Gastrocnemius medialis (tissue), 4 donors: ENCODE measurements at regions not wholly inside any gene's neighbourhood (a gene's known extent, or its start where the extent isn't known, plus 50 kb on each side); places are given as distances from the start of the nearest gene placed in this dataset.

Experiments
- ATAC-seq, 2 donors: fragments of 150-250 bp; one replicate each; pipeline ENCODE4 v1.9.1; 2016
- DNase-seq, 2 donors: peaks; one replicate each; pipeline ENCODE4 v3.0.0-alpha.2; 2019
- H3K27ac ChIP-seq, 4 donors: fragments of 200-600 bp; sonication (generic); 1 replicate in 1 of 4; 2 replicates in 3 of 4; pipeline ENCODE4 v1.5.1; 2016 to 2018; ENCODE audit warnings: mild to moderate bottlenecking in 2 of 4, moderate library complexity in 1 of 4
- H3K27me3 ChIP-seq, 3 donors: fragments of 200-600 bp; sonication (generic) in 2 of 3; 1 replicate in 1 of 3; 2 replicates in 2 of 3; pipeline versions ENCODE4 v1.5.1 to v1.6.0; 2016 to 2019; ENCODE audit warnings: mild to moderate bottlenecking in 1 of 3, moderate library complexity in 1 of 3
- H3K36me3 ChIP-seq, 2 donors: fragments of 200-600 bp; sonication (generic) in 1 of 2; one replicate each; pipeline ENCODE4 v1.5.1; 2017 to 2018
- H3K4me1 ChIP-seq, 2 donors: fragments of 200-600 bp; sonication (generic) in 1 of 2; one replicate each; pipeline ENCODE4 v1.5.1; 2016 to 2017; ENCODE audit warnings: mild to moderate bottlenecking in 2 of 2
- H3K4me3 ChIP-seq, 4 donors: fragments of 200-600 bp; sonication (generic) in 3 of 4; 1 replicate in 1 of 4; 2 replicates in 3 of 4; pipeline ENCODE4 v1.5.1; 2016 to 2019; ENCODE audit warnings: mild to moderate bottlenecking in 2 of 4
- H3K9me3 ChIP-seq, 3 donors: fragments of 200-600 bp; sonication (generic) in 2 of 3; 1 replicate in 1 of 3; 2 replicates in 2 of 3; pipeline ENCODE4 v1.5.1; 2016 to 2019
- POLR2A ChIP-seq, 2 donors: fragments of 450-650 bp; IDR thresholded peaks; one replicate each; pipeline ENCODE4 v1.6.1; 2017; ENCODE audit warnings: antibody characterized with exemption in 2 of 2, mild to moderate bottlenecking in 2 of 2, moderate library complexity in 2 of 2
- in situ Hi-C, 4 donors: fragments of 200-750 bp; cut with MboI; loops; one replicate each; pipeline versions ENCODE4 v1.15.0 to v1.8.0; 2017; ENCODE audit warnings: low sequenced_read_pairs in 4 of 4
- intact Hi-C: fragments of 100-400 bp; cut with DNase I; formaldehyde crosslinking; loops from one replicate; pipeline ENCODE4 v1.15.1; 2023; ENCODE audit warnings: low total_unique reads
- TF ChIP-seq, protein P1 (sequence below), 5 experiments: fragments of 450-650 bp in 3 of 5; fragments of 200-600 bp in 2 of 5; sonication (generic) in 2 of 5; IDR thresholded peaks in 4 of 5; conservative IDR thresholded peaks in 1 of 5; 1 replicate in 4 of 5; 2 replicates in 1 of 5; pipeline ENCODE4 v1.5.1; 2016 to 2019; ENCODE audit warnings: antibody characterized with exemption in 5 of 5, mild to moderate bottlenecking in 3 of 5, moderate library complexity in 3 of 5

DNA sequence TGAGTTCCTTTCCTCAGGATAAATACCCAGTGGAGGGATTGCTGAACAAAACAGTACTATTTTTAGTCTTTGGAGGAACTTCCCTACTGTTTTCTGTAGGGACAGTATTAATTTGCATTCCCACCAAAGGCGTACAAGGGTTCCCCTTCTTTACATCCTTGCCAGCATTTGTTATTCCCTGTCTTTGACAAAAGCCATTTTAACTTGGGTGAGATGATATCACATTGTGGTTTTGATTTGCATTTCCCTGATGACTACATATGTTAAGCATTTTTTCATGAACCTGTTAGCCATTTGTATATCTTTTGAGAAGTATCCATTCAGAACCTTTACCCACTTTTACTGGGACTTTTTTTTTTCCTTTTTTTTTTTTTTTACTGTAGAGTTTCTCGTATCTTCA, 126.2 kb upstream of the ANXA10 start:
- TF ChIP-seq POLR2A (IDR thresholded peaks at IDR 0.05) = no peak
- TF ChIP-seq, protein P1, sequence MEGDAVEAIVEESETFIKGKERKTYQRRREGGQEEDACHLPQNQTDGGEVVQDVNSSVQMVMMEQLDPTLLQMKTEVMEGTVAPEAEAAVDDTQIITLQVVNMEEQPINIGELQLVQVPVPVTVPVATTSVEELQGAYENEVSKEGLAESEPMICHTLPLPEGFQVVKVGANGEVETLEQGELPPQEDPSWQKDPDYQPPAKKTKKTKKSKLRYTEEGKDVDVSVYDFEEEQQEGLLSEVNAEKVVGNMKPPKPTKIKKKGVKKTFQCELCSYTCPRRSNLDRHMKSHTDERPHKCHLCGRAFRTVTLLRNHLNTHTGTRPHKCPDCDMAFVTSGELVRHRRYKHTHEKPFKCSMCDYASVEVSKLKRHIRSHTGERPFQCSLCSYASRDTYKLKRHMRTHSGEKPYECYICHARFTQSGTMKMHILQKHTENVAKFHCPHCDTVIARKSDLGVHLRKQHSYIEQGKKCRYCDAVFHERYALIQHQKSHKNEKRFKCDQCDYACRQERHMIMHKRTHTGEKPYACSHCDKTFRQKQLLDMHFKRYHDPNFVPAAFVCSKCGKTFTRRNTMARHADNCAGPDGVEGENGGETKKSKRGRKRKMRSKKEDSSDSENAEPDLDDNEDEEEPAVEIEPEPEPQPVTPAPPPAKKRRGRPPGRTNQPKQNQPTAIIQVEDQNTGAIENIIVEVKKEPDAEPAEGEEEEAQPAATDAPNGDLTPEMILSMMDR (IDR thresholded peaks at IDR 0.05 in 4 of 5, conservative IDR thresholded peaks at IDR 0.05 in 1 of 5) = no peak
- in situ Hi-C loops (no loop called here), intact Hi-C loops (no loop called here)

DNA sequence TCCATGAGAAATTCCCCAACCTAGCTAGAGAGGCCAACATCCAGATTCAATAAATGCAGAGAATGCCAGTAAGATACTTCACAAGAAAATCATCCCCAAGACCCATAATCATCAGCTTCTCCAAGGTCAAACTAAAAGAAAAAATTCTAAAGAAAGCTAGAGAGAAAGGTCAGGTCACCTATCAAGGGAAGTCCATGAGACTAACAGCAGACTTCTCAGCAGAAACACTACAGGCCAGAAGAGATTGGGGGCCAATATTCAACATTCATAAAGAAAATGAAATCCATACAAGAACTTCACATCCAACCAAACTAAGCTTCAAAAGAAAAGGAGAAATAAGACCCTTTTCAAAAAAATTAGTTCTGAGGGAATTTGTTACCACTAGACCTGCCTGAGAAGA, 118.8 kb upstream of the ANXA10 start:
- ATAC-seq = no peak
- H3K4me1 ChIP-seq = no peaks in the 10 kb centered on the region
- no peaks in the 10 kb centered on the region for H3K27me3 ChIP-seq
- no peak for TF ChIP-seq POLR2A (IDR thresholded peaks at IDR 0.05)
- TF ChIP-seq, protein P1 (IDR thresholded peaks at IDR 0.05 in 4 of 5, conservative IDR thresholded peaks at IDR 0.05 in 1 of 5) = no peak
- H3K27ac ChIP-seq = no peak overlapping the region
- in situ Hi-C loops (no loop called here), intact Hi-C loops (no loop called here)
- DNase-seq = no peak
- H3K9me3 ChIP-seq = no peaks in the 10 kb centered on the region
- H3K36me3 ChIP-seq = no peaks in the 10 kb centered on the region
- H3K4me3 ChIP-seq = no peak overlapping the region

More for the DNA sequence above, 126.2 kb upstream of the ANXA10 start:
- no peak for ATAC-seq
- DNase-seq = no peak
- H3K9me3 ChIP-seq = no peaks in the 10 kb centered on the region
- H3K4me3 ChIP-seq = no peak overlapping the region
- H3K27me3 ChIP-seq = no peaks in the 10 kb centered on the region
- H3K27ac ChIP-seq = no peak overlapping the region
- H3K4me1 ChIP-seq = no peaks in the 10 kb centered on the region
- no peaks in the 10 kb centered on the region for H3K36me3 ChIP-seq

DNA sequence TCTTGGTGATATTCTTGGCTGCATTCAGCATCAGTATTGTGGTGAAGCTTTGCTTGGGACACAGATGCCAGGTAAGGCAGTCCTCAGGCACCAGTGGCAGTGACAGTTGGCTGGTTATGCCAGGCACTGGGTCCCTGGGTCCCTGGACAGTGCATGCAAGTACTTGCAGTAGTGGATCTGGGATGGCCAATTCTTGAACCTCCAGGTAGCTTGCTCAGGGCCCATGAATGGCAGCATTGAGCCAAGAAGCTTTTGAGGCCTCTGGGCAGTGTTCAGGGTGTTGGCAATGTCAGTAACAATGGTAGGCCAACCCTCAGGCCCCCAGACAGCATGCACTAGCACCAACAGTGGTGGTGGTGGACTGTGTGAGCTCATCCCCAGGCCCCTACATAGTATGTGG, 106.8 kb upstream of the ANXA10 start:
- in situ Hi-C loops = no loop called here
- intact Hi-C loops = no loop called here

DNA sequence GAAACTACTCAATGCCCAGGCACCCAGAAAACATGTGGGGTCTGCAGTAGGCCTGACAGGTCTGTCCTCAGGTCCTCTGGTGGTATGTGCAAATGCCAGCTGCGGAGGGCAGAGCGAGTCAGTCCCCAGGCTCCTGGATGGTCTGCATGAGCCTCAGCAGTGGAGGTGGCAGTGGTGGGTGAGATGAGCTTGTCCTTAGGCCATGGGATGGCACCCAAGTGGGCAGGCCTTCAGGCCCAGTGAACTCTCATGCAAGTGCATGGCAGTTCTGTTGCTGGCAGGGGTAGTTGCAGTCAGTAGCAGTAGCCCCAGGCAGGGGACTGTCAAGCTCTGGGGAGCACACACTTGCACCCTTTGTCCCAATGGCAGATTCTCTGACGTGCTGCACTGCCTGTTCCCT, 106.3 kb upstream of the ANXA10 start:
- Histone ChIP-seq H3K27ac (no peak overlapping the region), H3K36me3 (no peaks in the 10 kb centered on the region), H3K27me3 (no peaks in the 10 kb centered on the region), H3K4me3 (no peak overlapping the region), H3K4me1 (no peaks in the 10 kb centered on the region), H3K9me3 (no peaks in the 10 kb centered on the region)
- ATAC-seq = no peak
- TF ChIP-seq POLR2A (IDR thresholded peaks at IDR 0.05) = no peak
- TF ChIP-seq, protein P1 (IDR thresholded peaks at IDR 0.05 in 4 of 5, conservative IDR thresholded peaks at IDR 0.05 in 1 of 5) = no peak
- intact Hi-C loops = no loop called here
- no peak for DNase-seq
- in situ Hi-C loops = no loop called here

More for the DNA sequence above, 106.8 kb upstream of the ANXA10 start:
- DNase-seq = no peak
- H3K27ac ChIP-seq = no peak overlapping the region
- ATAC-seq = no peak
- H3K4me1 ChIP-seq = no peaks in the 10 kb centered on the region
- no peaks in the 10 kb centered on the region for H3K36me3 ChIP-seq
- no peak overlapping the region for H3K4me3 ChIP-seq
- no peaks in the 10 kb centered on the region for H3K9me3 ChIP-seq
- H3K27me3 ChIP-seq = no peaks in the 10 kb centered on the region
- TF ChIP-seq, protein P1 (IDR thresholded peaks at IDR 0.05 in 4 of 5, conservative IDR thresholded peaks at IDR 0.05 in 1 of 5) = no peak
- no peak for TF ChIP-seq POLR2A (IDR thresholded peaks at IDR 0.05)

DNA sequence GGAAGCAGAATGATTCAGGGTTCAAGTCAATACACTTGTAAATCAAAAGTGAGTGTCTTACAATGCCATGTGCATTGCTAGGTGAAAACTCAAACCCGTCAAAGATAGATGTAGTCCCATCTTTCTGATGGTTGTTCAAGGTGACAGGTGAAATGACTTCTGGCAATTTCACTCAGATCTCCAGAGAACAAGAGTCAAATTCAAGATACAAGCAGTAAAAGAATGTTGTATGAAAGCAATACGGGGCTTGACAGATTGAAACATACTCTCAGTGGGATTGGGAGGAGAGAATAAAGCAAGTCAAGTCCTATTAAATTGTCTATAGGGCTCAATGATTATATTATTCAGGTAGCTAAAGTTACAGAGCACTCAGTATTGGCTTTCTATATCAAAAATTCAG, 105.1 kb upstream of the ANXA10 start:
- DNase-seq = no peak
- Histone ChIP-seq H3K27ac (no peak overlapping the region), H3K36me3 (no peaks in the 10 kb centered on the region), H3K4me1 (no peaks in the 10 kb centered on the region), H3K27me3 (no peaks in the 10 kb centered on the region), H3K4me3 (no peak overlapping the region), H3K9me3 (no peaks in the 10 kb centered on the region)
- ATAC-seq = no peak
- TF ChIP-seq, protein P1 (IDR thresholded peaks at IDR 0.05 in 4 of 5, conservative IDR thresholded peaks at IDR 0.05 in 1 of 5) = no peak
- TF ChIP-seq POLR2A (IDR thresholded peaks at IDR 0.05) = no peak
- intact Hi-C loops (no loop called here), in situ Hi-C loops (no loop called here)
